ENCODE measurements at regions not wholly inside any gene's neighbourhood (a gene's known extent, or its start where the extent isn't known, plus 50 kb on each side); places are given as distances from the start of the nearest gene placed in this dataset.

- TF ChIP-seq CTCF (IDR thresholded peaks at IDR 0.05 in 8 of 11, conservative IDR thresholded peaks at IDR 0.05 in 3 of 11) (no peak), POLR2AphosphoS5 (IDR thresholded peaks at IDR 0.05) (no peak), POLR2A (IDR thresholded peaks at IDR 0.05) (no peak)
Observed at GRCh38 chr6:137417396-137417795, 76.8 kb downstream of the OLIG3 start.
